Naive thymus-derived CD8-positive, alpha-beta T cell (primary cell): ENCODE measurements at regions not wholly inside any gene's neighbourhood (a gene's known extent, or its start where the extent isn't known, plus 50 kb on each side); places are given as distances from the start of the nearest gene placed in this dataset.

ENCODE experiments used
- ATAC-seq, 2 donors: fragments of 150-1000 bp; cut with Tn5 transposase in 1 of 2; sonication (Bioruptor Pico), chemical (Tn5 transposase) in 1 of 2; 1 replicate in 1 of 2; 2 replicates in 1 of 2; pipeline ENCODE4 v1.10.0; 2021; ENCODE audit warnings: mild to moderate bottlenecking in 2 of 2, moderate library complexity in 2 of 2
- POLR2A ChIA-PET: fragments of 350-600 bp; sonication (Branson Sonifier 250); formaldehyde crosslinking; loops from one replicate; lab custom pipeline; 2021; ENCODE audit warnings: antibody characterized with exemption; lab: Charles Lee
- DNase-seq, 10 donors: peaks; one replicate each; pipeline versions ENCODE4 v3.0.0 to v3.0.0-alpha.2; 2020 to 2022
- H3K27ac Mint-ChIP-seq, 10 donors: one replicate each; pipeline ENCODE4 v1.8.0; 2020 to 2022; ENCODE audit warnings: mild to moderate bottlenecking in 10 of 10, mixed read lengths in 10 of 10, moderate library complexity in 4 of 10, inconsistent platforms in 1 of 10
- H3K27me3 Mint-ChIP-seq, 5 donors: one replicate each; pipeline ENCODE4 v1.8.0; 2021 to 2022; ENCODE audit warnings: mixed read lengths in 5 of 5
- H3K36me3 Mint-ChIP-seq, 3 donors: one replicate each; pipeline ENCODE4 v1.8.0; 2020 to 2022; ENCODE audit warnings: mixed read lengths in 3 of 3, mild to moderate bottlenecking in 2 of 3, inconsistent platforms in 1 of 3
- H3K4me1 Mint-ChIP-seq, 4 donors: one replicate each; pipeline ENCODE4 v1.8.0; 2021 to 2022; ENCODE audit warnings: mixed read lengths in 4 of 4
- H3K4me3 Mint-ChIP-seq, 10 donors: one replicate each; pipeline ENCODE4 v1.8.0; 2020 to 2022; ENCODE audit warnings: mild to moderate bottlenecking in 10 of 10, mixed read lengths in 10 of 10, moderate library complexity in 6 of 10, inconsistent platforms in 1 of 10
- H3K9me3 Mint-ChIP-seq, 9 donors: one replicate each; pipeline ENCODE4 v1.8.0; 2020 to 2022; ENCODE audit warnings: mixed read lengths in 9 of 9, mild to moderate bottlenecking in 3 of 9, inconsistent platforms in 1 of 9, moderate library complexity in 1 of 9

GRCh38 chr2:105609746-105610402 is 134.8 kb upstream of the NCK2 start:
- no peaks in the 10 kb centered on the region for H3K9me3 Mint-ChIP-seq
- no peak overlapping the region for H3K4me3 Mint-ChIP-seq
- no peaks in the 10 kb centered on the region for H3K27me3 Mint-ChIP-seq
- no peak for ATAC-seq
- no peak for DNase-seq
- POLR2A ChIA-PET = no interaction called here
- H3K4me1 Mint-ChIP-seq = peaks cover 0 to 6% (median 4%) of the 10 kb centered on the region in 4 donors
- H3K36me3 Mint-ChIP-seq = no peaks in the 10 kb centered on the region
- H3K27ac Mint-ChIP-seq = no peak overlapping the region

GRCh38 chr2:105607920-105608504 is 136.7 kb upstream of the NCK2 start:
- H3K27ac Mint-ChIP-seq = peak overlapping the region in 1 of 10 donors; percentile 1
- DNase-seq (no peak), ATAC-seq (no peak)
- no peak overlapping the region for H3K4me3 Mint-ChIP-seq
- no peaks in the 10 kb centered on the region for H3K36me3 Mint-ChIP-seq
- POLR2A ChIA-PET = interaction anchor here (0.7 to 1.2 kb wide), 2 partner anchors 112 to 139 kb away, joined by 3 to 5 read pairs; no protein-coding TSS in a partner anchor
- no peaks in the 10 kb centered on the region for H3K27me3 Mint-ChIP-seq
- no peaks in the 10 kb centered on the region for H3K9me3 Mint-ChIP-seq
- peaks cover 0 to 6% (median 4%) of the 10 kb centered on the region in 4 donors for H3K4me1 Mint-ChIP-seq

- Mint-ChIP-seq H3K9me3 (no peaks in the 10 kb centered on the region), H3K36me3 (no peaks in the 10 kb centered on the region), H3K4me3 (no peak overlapping the region), H3K4me1 (peaks cover 0 to 6% (median 4%) of the 10 kb centered on the region in 4 donors), H3K27ac (no peak overlapping the region), H3K27me3 (no peaks in the 10 kb centered on the region)
- DNase-seq = no peak
- no peak for ATAC-seq
- POLR2A ChIA-PET = no interaction called here
Observed at GRCh38 chr2:105606081-105606480, 138.6 kb upstream of the NCK2 start.

GRCh38 chr2:105604938-105605337 is 139.8 kb upstream of the NCK2 start:
- Mint-ChIP-seq H3K27ac (peak overlapping the region in 1 of 10 donors; percentile 81), H3K4me1 (peaks cover 0 to 10% (median 4%) of the 10 kb centered on the region in 4 donors), H3K36me3 (no peaks in the 10 kb centered on the region), H3K27me3 (no peaks in the 10 kb centered on the region), H3K9me3 (no peaks in the 10 kb centered on the region), H3K4me3 (no peak overlapping the region)
- ATAC-seq = no peak
- POLR2A ChIA-PET = no interaction called here
- DNase-seq = no peak

DNA sequence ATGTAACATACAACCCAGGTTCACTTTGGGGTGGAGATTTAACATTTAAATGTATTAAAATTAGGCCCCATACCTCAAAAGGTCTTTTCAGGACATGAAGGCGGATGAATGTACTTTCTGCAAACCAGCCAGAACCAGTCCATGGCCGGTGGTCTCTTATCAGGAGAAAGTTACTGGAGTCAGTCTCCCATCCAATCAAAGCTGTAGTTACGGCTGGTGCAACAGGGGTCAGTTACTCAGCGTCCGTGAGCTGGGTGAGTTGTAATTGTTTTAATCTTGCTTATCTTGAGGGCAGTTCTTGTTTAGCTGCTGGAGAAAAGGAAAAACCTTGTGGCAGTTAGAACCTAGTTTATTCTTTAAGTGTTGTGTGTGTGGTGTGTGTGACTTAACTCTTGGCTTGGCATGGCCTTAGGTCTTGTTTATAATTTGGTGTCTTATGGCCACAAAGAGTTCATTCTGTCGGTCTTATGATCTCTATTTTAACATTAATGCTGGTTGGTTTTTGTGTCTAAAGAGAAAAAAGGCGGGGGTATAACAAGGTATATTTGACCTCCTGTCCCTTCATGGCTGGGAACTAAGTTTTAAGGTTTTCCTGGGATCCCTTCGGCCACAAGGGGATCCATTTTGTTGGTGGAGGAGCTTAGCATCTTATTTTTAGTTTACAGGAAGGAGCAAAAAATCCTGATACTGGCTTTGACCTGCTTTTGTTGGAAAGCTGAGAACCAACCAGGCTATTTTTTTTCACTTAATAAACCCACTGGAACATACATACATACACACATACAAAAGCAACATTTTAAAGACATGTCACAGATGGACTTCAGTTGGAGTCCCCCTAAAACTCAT is 143.5 kb upstream of the NCK2 start:
- no peak for DNase-seq
- H3K36me3 Mint-ChIP-seq = no peaks in the 10 kb centered on the region
- H3K27me3 Mint-ChIP-seq = no peaks in the 10 kb centered on the region
- H3K27ac Mint-ChIP-seq = peak overlapping the region in 1 of 10 donors; percentile 23
- POLR2A ChIA-PET = no interaction called here
- no peak overlapping the region for H3K4me3 Mint-ChIP-seq
- no peak for ATAC-seq
- H3K9me3 Mint-ChIP-seq = no peaks in the 10 kb centered on the region
- H3K4me1 Mint-ChIP-seq = peaks cover 9 to 33% (median 22%) of the 10 kb centered on the region in 4 donors

DNA sequence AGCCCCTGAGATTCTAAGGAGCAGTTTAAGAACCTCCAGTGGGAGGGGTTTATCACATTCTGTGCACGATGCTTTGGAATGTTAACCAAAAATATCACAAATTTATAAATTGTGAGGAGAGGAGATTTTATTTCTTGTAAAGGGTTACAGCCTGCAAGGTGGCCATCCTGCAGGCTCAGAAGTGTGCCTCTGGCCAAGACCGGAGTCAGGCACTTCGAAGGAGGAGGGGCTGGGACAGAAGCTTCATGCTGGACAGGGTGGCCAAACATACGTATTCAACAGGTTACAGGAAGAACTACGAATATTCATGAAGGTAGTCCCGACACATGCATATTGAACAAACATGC is 144.1 kb upstream of the NCK2 start:
- Mint-ChIP-seq H3K4me3 (no peak overlapping the region), H3K9me3 (no peaks in the 10 kb centered on the region), H3K4me1 (peaks cover 12 to 35% (median 24%) of the 10 kb centered on the region in 4 donors), H3K27me3 (no peaks in the 10 kb centered on the region), H3K36me3 (no peaks in the 10 kb centered on the region), H3K27ac (no peak overlapping the region)
- DNase-seq = no peak
- ATAC-seq = no peak
- POLR2A ChIA-PET = no interaction called here

- H3K36me3 Mint-ChIP-seq = no peaks in the 10 kb centered on the region
- POLR2A ChIA-PET = no interaction called here
Observed at GRCh38 chr2:105600037-105600442, 144.7 kb upstream of the NCK2 start.

DNA sequence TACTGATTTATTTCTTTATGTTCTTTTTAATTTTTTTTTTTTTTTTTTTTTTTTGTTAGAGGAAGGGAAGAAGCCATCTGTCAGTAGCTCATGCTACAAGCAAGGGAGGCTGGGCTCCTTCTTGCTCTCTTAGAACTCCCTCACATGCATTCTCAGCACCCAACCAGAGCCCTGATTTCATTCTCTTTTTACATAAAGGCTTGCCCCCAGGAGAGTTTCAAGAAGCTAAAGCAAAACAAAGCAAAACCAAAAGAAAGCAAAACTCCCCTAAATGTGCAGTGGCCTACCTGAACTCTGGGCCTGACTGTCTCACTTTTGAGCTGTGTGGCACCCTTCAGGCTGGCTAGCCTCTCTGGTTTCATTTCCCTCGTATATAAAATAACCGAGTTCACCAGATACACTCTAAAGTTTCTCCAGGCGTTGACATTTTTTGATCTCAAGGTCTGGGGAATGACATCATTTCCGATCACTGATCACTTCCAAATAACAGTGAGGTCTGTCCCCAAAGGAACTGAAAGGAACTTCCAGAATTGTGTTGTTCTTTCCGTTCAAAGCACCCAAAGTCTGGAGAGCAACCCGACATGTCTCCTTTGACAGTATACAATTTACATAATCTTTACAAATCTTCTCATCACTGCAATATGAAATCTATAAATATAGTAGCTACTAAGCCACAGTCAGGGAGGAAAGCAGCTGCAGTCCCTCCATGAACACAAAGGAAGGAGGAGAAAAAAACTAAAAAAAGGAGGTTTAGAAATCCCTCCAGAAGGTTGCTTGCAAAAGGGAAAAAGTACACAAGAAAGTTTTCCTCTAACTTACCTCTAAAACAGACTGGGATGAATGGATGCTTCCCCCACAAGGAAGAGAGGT is 145.6 kb upstream of the NCK2 start:
- Mint-ChIP-seq H3K27ac (peak overlapping the region in 9 of 10 donors; percentile 13 to 89 (median 62)), H3K4me1 (peaks cover 12 to 35% (median 24%) of the 10 kb centered on the region in 4 donors), H3K36me3 (no peaks in the 10 kb centered on the region), H3K4me3 (peak overlapping the region in 2 of 10 donors; percentile 24 to 30), H3K9me3 (no peaks in the 10 kb centered on the region), H3K27me3 (no peaks in the 10 kb centered on the region)
- peak in 2 of 10 donors; percentile 29 to 37 for DNase-seq
- ATAC-seq = peak in 1 of 2 donors; percentile 69
- POLR2A ChIA-PET = interaction anchor here (0.5 to 1.3 kb wide), 3 partner anchors 33 to 145 kb away, joined by 3 to 7 read pairs (median 3); no protein-coding TSS in a partner anchor

More at GRCh38 chr2:105600037-105600442, 144.7 kb upstream of the NCK2 start:
- no peak for ATAC-seq
- peak overlapping the region in 1 of 10 donors; percentile 17 for H3K27ac Mint-ChIP-seq
- no peaks in the 10 kb centered on the region for H3K27me3 Mint-ChIP-seq
- no peaks in the 10 kb centered on the region for H3K9me3 Mint-ChIP-seq
- no peak for DNase-seq
- peaks cover 12 to 35% (median 24%) of the 10 kb centered on the region in 4 donors for H3K4me1 Mint-ChIP-seq
- no peak overlapping the region for H3K4me3 Mint-ChIP-seq

DNA sequence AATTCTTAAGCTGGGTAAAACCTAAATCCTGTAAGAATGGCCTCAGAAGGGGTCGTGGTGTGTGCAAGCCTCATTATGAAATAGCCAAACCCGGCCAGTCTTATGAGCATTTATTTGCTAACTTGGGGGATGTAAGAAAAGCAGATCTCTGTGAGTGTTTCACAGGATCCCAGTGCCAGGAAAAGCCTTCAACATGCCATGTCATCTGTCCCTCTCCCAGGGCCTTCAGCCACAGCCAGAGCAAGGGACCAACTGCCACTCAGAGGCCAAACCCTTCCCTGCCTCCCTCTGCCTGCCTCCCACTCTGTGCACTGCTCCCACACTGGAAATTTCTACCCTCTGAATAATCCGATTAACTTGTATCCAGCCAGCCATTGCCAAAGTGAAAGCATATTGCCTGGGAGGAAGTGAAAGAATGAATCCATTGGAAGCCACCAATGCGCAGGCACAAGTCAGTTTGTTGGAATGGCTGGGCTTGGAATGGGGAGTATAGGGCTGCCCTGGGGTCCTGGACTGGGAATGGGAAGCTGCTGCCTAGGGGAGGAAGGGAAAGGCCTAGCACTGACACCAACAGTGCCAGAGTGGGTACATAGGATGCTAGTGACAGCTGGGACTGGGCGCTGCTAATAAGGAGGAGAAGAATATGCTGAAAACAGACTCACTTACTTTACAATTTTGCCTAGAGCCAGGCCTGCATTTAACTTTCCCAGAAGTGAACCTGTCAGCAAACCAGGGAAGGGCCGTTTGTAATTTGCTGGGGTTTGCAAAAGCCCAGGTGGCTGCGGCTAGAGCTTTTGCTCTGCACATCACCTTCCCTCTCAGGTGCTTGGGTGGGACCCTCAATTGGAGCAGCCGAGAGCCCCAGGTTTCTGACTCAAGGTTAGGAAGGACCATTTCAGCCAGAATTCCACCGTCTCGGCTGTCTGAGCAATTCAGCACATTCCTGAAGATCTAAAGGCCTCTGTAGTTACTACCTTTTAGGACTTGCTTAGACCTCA is 146.6 kb upstream of the NCK2 start:
- Mint-ChIP-seq H3K4me3 (no peak overlapping the region), H3K9me3 (no peaks in the 10 kb centered on the region), H3K4me1 (peaks cover 12 to 35% (median 24%) of the 10 kb centered on the region in 4 donors), H3K27me3 (no peaks in the 10 kb centered on the region), H3K27ac (peak overlapping the region; percentile 15 to 88 (median 62)), H3K36me3 (no peaks in the 10 kb centered on the region)
- DNase-seq (no peak), ATAC-seq (no peak)
- POLR2A ChIA-PET = interaction anchor here (0.7 to 1.3 kb wide), 3 partner anchors 9 to 146 kb away, joined by 3 to 7 read pairs (median 5); no protein-coding TSS in a partner anchor

DNA sequence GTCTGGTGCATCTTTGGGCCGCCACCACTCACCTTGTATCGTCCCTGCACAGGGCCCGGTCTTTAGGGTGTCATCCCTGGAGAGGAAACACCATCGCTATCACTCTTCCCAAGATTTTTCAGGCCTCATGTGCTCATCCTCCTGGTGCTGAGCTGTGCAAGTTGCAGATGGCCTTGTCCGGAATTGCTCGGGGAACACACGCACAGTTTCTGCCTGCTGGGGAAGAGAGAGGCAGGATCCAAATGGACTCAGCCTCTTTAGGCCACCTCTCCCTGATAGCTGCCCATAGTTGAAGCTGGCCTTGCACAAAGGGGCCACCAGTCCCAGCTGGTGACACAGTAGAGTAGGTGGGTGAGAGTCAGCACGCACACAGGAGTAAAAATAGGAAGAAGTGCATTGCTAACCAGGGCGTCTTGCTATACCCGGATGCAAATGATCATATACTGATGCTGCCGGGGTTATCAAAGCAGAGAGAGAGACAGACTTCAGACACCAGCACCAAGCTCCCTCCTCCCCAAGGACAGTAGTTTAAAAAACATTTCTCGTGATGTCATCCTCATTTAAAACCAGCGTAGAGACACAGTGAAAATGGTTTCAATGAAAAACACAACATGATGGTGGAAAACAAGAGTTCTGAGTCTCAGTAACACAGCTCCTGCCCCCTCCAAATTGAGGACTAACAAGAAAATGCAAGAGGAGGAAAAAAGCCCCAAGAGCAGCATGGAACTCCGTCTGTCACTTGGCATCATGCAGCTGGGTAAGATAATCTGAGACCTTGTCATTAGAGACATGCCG is 147.5 kb upstream of the NCK2 start:
- no peak for DNase-seq
- peak; percentile 41 to 53 for ATAC-seq
- POLR2A ChIA-PET = interaction anchor here (0.7 to 1.4 kb wide), 3 partner anchors 9 to 159 kb away, joined by 5 read pairs; no protein-coding TSS in a partner anchor
- peaks cover 0 to 5% (median 0%) of the 10 kb centered on the region in 9 donors for H3K9me3 Mint-ChIP-seq
- H3K27ac Mint-ChIP-seq = peak overlapping the region; percentile 57 to 90 (median 84)
- H3K36me3 Mint-ChIP-seq = no peaks in the 10 kb centered on the region
- H3K4me3 Mint-ChIP-seq = peak overlapping the region in 3 of 10 donors; percentile 2 to 16 (median 5)
- peaks cover 12 to 35% (median 26%) of the 10 kb centered on the region in 4 donors for H3K4me1 Mint-ChIP-seq
- no peaks in the 10 kb centered on the region for H3K27me3 Mint-ChIP-seq
